ENCODE measurements at regions not wholly inside any gene's neighbourhood (a gene's known extent, or its start where the extent isn't known, plus 50 kb on each side); places are given as distances from the start of the nearest gene placed in this dataset.

GRCh38 chr15:79204886-79205675 lies 77.4 kb upstream of the ANKRD34C start:
- DNase-seq (ENCODE audit: extremely low read depth, low read depth), result no peak
- no peak overlapping the region for H3K4me3 ChIP-seq (replicated peaks; ENCODE audit: low read depth, low read length)
- no peak for TF ChIP-seq CTCF (IDR thresholded peaks at IDR 0.05; ENCODE audit: low read depth, low read length, missing control alignments)

- TF ChIP-seq CTCF (IDR thresholded peaks at IDR 0.05; ENCODE audit: low read depth, low read length, missing control alignments), result no peak
- no peak for DNase-seq (ENCODE audit: extremely low read depth, low read depth)
- no peak overlapping the region for H3K4me3 ChIP-seq (replicated peaks; ENCODE audit: low read depth, low read length)
Observed at GRCh38 chr15:79198461-79198860, 84.1 kb upstream of the ANKRD34C start.

- no peak for DNase-seq (ENCODE audit: extremely low read depth, low read depth)
- TF ChIP-seq CTCF (IDR thresholded peaks at IDR 0.05; ENCODE audit: low read depth, low read length, missing control alignments), result no peak
- H3K4me3 ChIP-seq (replicated peaks; ENCODE audit: low read depth, low read length), result no peak overlapping the region
Observed at GRCh38 chr15:79197285-79197684, 85.2 kb upstream of the ANKRD34C start.

GRCh38 chr15:79195802-79196201 lies 86.7 kb upstream of the ANKRD34C start:
- TF ChIP-seq CTCF (IDR thresholded peaks at IDR 0.05; ENCODE audit: low read depth, low read length, missing control alignments), result peak; percentile 21
- no peak overlapping the region for H3K4me3 ChIP-seq (replicated peaks; ENCODE audit: low read depth, low read length)
- no peak for DNase-seq (ENCODE audit: extremely low read depth, low read depth)

- no peak for TF ChIP-seq CTCF (IDR thresholded peaks at IDR 0.05; ENCODE audit: low read depth, low read length, missing control alignments)
- no peak for DNase-seq (ENCODE audit: extremely low read depth, low read depth)
- no peak overlapping the region for H3K4me3 ChIP-seq (replicated peaks; ENCODE audit: low read depth, low read length)
Observed at GRCh38 chr15:79195239-79195638, 87.3 kb upstream of the ANKRD34C start.

- no peak for DNase-seq (ENCODE audit: extremely low read depth, low read depth)
- no peak for TF ChIP-seq CTCF (IDR thresholded peaks at IDR 0.05; ENCODE audit: low read depth, low read length, missing control alignments)
- no peak overlapping the region for H3K4me3 ChIP-seq (replicated peaks; ENCODE audit: low read depth, low read length)
Observed at GRCh38 chr15:79194386-79194785, 88.1 kb upstream of the ANKRD34C start.

GRCh38 chr15:79193549-79193948 lies 89.0 kb upstream of the ANKRD34C start:
- DNase-seq (ENCODE audit: extremely low read depth, low read depth), result no peak
- H3K4me3 ChIP-seq (replicated peaks; ENCODE audit: low read depth, low read length), result no peak overlapping the region

More at GRCh38 chr15:79193549-79193948, 89.0 kb upstream of the ANKRD34C start:
- TF ChIP-seq CTCF (IDR thresholded peaks at IDR 0.05; ENCODE audit: low read depth, low read length, missing control alignments), result no peak
